ENCODE measurements at regions not wholly inside any gene's neighbourhood (a gene's known extent, or its start where the extent isn't known, plus 50 kb on each side); places are given as distances from the start of the nearest gene placed in this dataset.

GRCh38 chr2:212686285-212686895 is 147.8 kb upstream of the ERBB4 start:
- Mint-ChIP-seq H3K4me3 (ENCODE audit: low read depth) (no peak overlapping the region), H3K27ac (no peak overlapping the region), H3K36me3 (ENCODE audit: insufficient read depth) (no peaks in the 10 kb centered on the region), H3K9me3 (ENCODE audit: low read depth) (no peaks in the 10 kb centered on the region), H3K27me3 (peaks cover 4% of the 10 kb centered on the region), H3K4me1 (ENCODE audit: low read depth) (peaks cover 3% of the 10 kb centered on the region)
- TF ChIP-seq, protein P1, sequence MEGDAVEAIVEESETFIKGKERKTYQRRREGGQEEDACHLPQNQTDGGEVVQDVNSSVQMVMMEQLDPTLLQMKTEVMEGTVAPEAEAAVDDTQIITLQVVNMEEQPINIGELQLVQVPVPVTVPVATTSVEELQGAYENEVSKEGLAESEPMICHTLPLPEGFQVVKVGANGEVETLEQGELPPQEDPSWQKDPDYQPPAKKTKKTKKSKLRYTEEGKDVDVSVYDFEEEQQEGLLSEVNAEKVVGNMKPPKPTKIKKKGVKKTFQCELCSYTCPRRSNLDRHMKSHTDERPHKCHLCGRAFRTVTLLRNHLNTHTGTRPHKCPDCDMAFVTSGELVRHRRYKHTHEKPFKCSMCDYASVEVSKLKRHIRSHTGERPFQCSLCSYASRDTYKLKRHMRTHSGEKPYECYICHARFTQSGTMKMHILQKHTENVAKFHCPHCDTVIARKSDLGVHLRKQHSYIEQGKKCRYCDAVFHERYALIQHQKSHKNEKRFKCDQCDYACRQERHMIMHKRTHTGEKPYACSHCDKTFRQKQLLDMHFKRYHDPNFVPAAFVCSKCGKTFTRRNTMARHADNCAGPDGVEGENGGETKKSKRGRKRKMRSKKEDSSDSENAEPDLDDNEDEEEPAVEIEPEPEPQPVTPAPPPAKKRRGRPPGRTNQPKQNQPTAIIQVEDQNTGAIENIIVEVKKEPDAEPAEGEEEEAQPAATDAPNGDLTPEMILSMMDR (IDR thresholded peaks at IDR 0.05; ENCODE audit: unreplicated experiment), result peak; percentile 92
- peak; percentile 46 for DNase-seq (ENCODE audit: low spot score, unreplicated experiment)

- Mint-ChIP-seq H3K4me1 (ENCODE audit: low read depth) (peaks cover 3% of the 10 kb centered on the region), H3K27ac (no peak overlapping the region), H3K36me3 (ENCODE audit: insufficient read depth) (no peaks in the 10 kb centered on the region), H3K27me3 (peaks cover 4% of the 10 kb centered on the region), H3K4me3 (ENCODE audit: low read depth) (no peak overlapping the region), H3K9me3 (ENCODE audit: low read depth) (no peaks in the 10 kb centered on the region)
- DNase-seq (ENCODE audit: low spot score, unreplicated experiment), result no peak
- TF ChIP-seq, protein P1 (IDR thresholded peaks at IDR 0.05; ENCODE audit: unreplicated experiment), result no peak
These were observed 144.9 kb upstream of the ERBB4 start for GRCh38 chr2:212683346-212684097.

DNA sequence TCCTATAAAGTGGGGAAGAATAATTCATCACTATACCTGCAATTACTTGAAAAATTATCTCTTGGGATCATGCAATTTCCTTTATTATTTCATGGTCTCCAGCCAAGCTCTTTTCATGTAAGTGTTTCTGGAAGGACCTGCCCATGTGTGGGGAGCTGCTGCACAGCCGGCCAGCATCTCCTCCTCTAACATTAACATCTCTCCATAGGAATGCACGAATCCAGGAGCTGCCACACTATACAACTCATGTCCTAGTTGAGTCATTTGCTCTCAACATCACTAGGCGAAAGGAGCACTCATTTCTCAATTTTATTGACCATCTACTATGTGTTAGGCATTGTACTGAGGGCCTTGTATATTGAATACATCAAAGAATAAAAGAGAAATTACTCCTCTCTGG is 144.3 kb upstream of the ERBB4 start:
- Mint-ChIP-seq H3K4me1 (ENCODE audit: low read depth) (peaks cover 3% of the 10 kb centered on the region), H3K36me3 (ENCODE audit: insufficient read depth) (no peaks in the 10 kb centered on the region), H3K27me3 (peaks cover 4% of the 10 kb centered on the region), H3K9me3 (ENCODE audit: low read depth) (no peaks in the 10 kb centered on the region), H3K27ac (no peak overlapping the region), H3K4me3 (ENCODE audit: low read depth) (no peak overlapping the region)
- DNase-seq (ENCODE audit: low spot score, unreplicated experiment), result no peak
- TF ChIP-seq, protein P1 (IDR thresholded peaks at IDR 0.05; ENCODE audit: unreplicated experiment), result no peak

- Mint-ChIP-seq H3K9me3 (ENCODE audit: low read depth) (peaks cover 6% of the 10 kb centered on the region), H3K36me3 (ENCODE audit: insufficient read depth) (no peaks in the 10 kb centered on the region), H3K4me1 (ENCODE audit: low read depth) (no peaks in the 10 kb centered on the region), H3K27ac (no peak overlapping the region), H3K27me3 (no peaks in the 10 kb centered on the region), H3K4me3 (ENCODE audit: low read depth) (no peak overlapping the region)
- TF ChIP-seq, protein P1 (IDR thresholded peaks at IDR 0.05; ENCODE audit: unreplicated experiment), result no peak
- no peak for DNase-seq (ENCODE audit: low spot score, unreplicated experiment)
These were observed 138.9 kb upstream of the ERBB4 start for GRCh38 chr2:212677466-212677865.

GRCh38 chr2:212672186-212672585 is 133.6 kb upstream of the ERBB4 start:
- peaks cover 6% of the 10 kb centered on the region for H3K9me3 Mint-ChIP-seq (ENCODE audit: low read depth)
- no peaks in the 10 kb centered on the region for H3K27me3 Mint-ChIP-seq
- no peak overlapping the region for H3K4me3 Mint-ChIP-seq (ENCODE audit: low read depth)
- no peak overlapping the region for H3K27ac Mint-ChIP-seq
- no peaks in the 10 kb centered on the region for H3K36me3 Mint-ChIP-seq (ENCODE audit: insufficient read depth)
- no peaks in the 10 kb centered on the region for H3K4me1 Mint-ChIP-seq (ENCODE audit: low read depth)
- DNase-seq (ENCODE audit: low spot score, unreplicated experiment), result no peak
- TF ChIP-seq, protein P1 (IDR thresholded peaks at IDR 0.05; ENCODE audit: unreplicated experiment), result no peak

Data from progenitor cell of endocrine pancreas (in vitro differentiated cells).